ENCODE measurements at regions not wholly inside any gene's neighbourhood (a gene's known extent, or its start where the extent isn't known, plus 50 kb on each side); places are given as distances from the start of the nearest gene placed in this dataset.

DNA sequence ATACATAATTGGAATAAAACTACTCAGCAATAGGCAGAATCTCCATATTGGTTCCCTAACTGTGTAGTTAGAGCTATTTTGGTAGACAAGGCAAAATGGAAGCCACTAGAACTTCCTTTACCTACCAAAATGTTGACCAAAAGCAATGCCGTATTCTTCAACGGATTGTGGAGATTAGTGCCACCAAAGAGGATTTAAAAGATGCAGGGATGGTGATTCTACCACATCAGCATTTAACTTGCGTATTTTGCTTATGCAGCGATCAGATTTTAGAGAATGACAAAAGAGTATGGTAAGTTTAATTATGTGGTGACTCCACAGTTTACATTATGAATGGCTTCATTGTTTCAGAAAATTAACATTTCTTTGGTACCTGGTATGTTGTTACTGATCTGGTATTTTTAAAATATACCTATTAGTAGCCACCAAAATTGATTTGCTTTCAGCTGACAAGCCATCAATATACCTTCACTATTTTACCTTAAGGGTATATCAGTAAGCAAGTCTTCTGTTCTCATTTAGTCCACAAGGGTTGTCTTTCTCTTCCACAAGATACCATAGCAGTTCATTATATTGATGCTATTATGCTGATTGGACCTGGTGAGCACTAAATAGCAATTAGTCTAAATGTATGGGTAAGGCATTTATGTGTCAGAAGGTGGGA, 1910.7 kb upstream of the PRR20A start:
- Mint-ChIP-seq H3K4me3 (no peak overlapping the region), H3K27ac (ENCODE audit: unreplicated experiment) (no peak overlapping the region), H3K9me3 (no peaks in the 10 kb centered on the region), H3K27me3 (ENCODE audit: low read depth) (no peaks in the 10 kb centered on the region), H3K36me3 (ENCODE audit: low read depth) (no peaks in the 10 kb centered on the region), H3K4me1 (no peaks in the 10 kb centered on the region)
- no peak for DNase-seq (ENCODE audit: low read depth, low spot score)
- no peak for TF ChIP-seq CTCF (conservative IDR thresholded peaks at IDR 0.05)

DNA sequence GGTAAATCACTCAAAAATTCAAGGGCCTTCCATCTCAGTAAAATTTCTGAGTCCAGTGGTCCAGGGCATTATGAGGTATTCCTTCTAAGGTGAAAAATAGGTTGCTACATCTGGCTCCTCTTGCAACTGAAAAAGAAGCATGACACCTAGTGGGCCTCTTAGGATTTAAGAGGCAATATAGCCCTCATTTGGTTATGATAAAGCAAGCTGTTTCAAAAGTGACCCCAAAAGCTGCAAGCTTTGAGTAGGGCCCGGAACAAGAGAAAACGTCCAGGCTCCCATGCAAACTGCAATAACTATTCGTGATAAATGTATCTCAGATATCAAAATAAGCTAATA, 1910.2 kb upstream of the PRR20A start:
- Mint-ChIP-seq H3K36me3 (ENCODE audit: low read depth) (no peaks in the 10 kb centered on the region), H3K27me3 (ENCODE audit: low read depth) (no peaks in the 10 kb centered on the region), H3K9me3 (no peaks in the 10 kb centered on the region), H3K4me1 (no peaks in the 10 kb centered on the region), H3K27ac (ENCODE audit: unreplicated experiment) (no peak overlapping the region), H3K4me3 (no peak overlapping the region)
- DNase-seq (ENCODE audit: low read depth, low spot score) = no peak
- no peak for TF ChIP-seq CTCF (conservative IDR thresholded peaks at IDR 0.05)

GRCh38 chr13:55234311-55234710, 1906.4 kb upstream of the PRR20A start:
- H3K27ac Mint-ChIP-seq (ENCODE audit: unreplicated experiment) = no peak overlapping the region
- no peak for DNase-seq (ENCODE audit: low read depth, low spot score)
- TF ChIP-seq CTCF (conservative IDR thresholded peaks at IDR 0.05) = no peak
- no peak overlapping the region for H3K4me3 Mint-ChIP-seq
- no peaks in the 10 kb centered on the region for H3K36me3 Mint-ChIP-seq (ENCODE audit: low read depth)
- no peaks in the 10 kb centered on the region for H3K9me3 Mint-ChIP-seq
- H3K27me3 Mint-ChIP-seq (ENCODE audit: low read depth) = no peaks in the 10 kb centered on the region
- no peaks in the 10 kb centered on the region for H3K4me1 Mint-ChIP-seq

DNA sequence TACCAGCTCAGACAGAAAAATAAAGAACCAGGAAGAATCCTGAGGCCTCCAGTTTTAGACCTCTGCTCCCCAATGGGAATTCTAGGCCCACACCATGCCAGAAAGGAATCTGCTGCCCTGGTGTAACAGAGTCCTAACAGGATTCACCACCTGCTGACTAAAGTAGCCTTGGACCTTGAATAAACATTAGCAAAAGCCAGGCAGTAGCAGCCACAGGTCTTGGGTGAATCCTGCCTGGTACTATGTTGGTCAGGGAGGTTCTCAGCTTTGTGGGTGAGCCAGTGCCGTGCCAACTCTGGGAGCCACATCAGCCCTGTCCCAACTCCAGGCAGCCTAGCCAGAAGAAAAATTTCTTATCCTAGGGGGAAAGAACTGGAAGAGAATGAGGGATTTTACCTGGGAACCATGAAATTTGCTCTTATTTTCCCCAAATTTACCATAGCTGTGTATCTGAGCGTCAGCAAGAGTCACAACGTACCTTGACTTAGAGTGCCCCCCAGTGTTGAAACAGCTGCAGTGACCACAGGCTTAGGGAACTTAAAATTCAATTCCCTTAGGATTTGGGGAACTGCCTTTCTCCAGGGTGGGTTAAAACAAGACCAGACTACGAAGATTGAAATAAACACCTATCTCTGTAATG, 1895.6 kb upstream of the PRR20A start:
- no peaks in the 10 kb centered on the region for H3K27me3 Mint-ChIP-seq (ENCODE audit: low read depth)
- DNase-seq (ENCODE audit: low read depth, low spot score) = peak; percentile 20
- peak; percentile 71 for TF ChIP-seq CTCF (conservative IDR thresholded peaks at IDR 0.05)
- H3K36me3 Mint-ChIP-seq (ENCODE audit: low read depth) = peaks cover 2% of the 10 kb centered on the region
- no peak overlapping the region for H3K4me3 Mint-ChIP-seq
- H3K27ac Mint-ChIP-seq (ENCODE audit: unreplicated experiment) = no peak overlapping the region
- no peaks in the 10 kb centered on the region for H3K4me1 Mint-ChIP-seq
- peaks cover 7% of the 10 kb centered on the region for H3K9me3 Mint-ChIP-seq

DNA sequence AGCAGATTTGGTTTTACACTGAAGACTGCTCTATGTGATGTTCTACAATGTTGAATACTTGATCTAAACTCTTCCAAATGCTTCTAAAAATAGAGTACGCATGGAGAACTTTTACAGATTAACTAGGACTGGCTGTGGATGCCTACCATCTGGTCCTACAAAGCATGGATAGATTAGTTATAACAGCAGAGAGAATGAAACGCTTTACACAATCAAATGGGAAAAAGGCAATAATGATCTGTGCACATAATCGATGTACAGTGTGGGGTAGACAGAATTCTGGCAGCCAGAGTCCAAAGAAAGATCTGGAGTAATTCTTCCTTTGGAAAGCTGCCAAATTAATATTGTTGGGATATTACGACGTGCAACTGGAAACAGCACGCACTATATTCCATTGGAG, 1885.5 kb upstream of the PRR20A start:
- H3K4me1 Mint-ChIP-seq = no peaks in the 10 kb centered on the region
- TF ChIP-seq CTCF (conservative IDR thresholded peaks at IDR 0.05) = no peak
- no peak for DNase-seq (ENCODE audit: low read depth, low spot score)
- no peaks in the 10 kb centered on the region for H3K36me3 Mint-ChIP-seq (ENCODE audit: low read depth)
- no peak overlapping the region for H3K27ac Mint-ChIP-seq (ENCODE audit: unreplicated experiment)
- no peak overlapping the region for H3K4me3 Mint-ChIP-seq
- peaks cover 5% of the 10 kb centered on the region for H3K9me3 Mint-ChIP-seq
- no peaks in the 10 kb centered on the region for H3K27me3 Mint-ChIP-seq (ENCODE audit: low read depth)

Data from neural crest cell (in vitro differentiated cells).